Common myeloid progenitor, CD34-positive (primary cell): ENCODE measurements at regions not wholly inside any gene's neighbourhood (a gene's known extent, or its start where the extent isn't known, plus 50 kb on each side); places are given as distances from the start of the nearest gene placed in this dataset.

ENCODE experiments used
- CTCF ChIA-PET: fragments of 350-600 bp; sonication (Branson Sonifier 250); formaldehyde crosslinking; loops from one replicate; lab custom pipeline; 2021; ENCODE audit warnings: antibody characterized with exemption; lab: Charles Lee
- POLR2A ChIA-PET: fragments of 350-600 bp; sonication (Branson Sonifier 250); formaldehyde crosslinking; loops from one replicate; lab custom pipeline; 2021; ENCODE audit warnings: antibody characterized with exemption; lab: Charles Lee
- DNase-seq, 3 donors: peaks; one replicate each; pipeline versions ENCODE4 v3.0.0 to v3.0.0-alpha.2; 2013
- H3K27ac ChIP-seq, 2 experiments: 1 replicate in 1 of 2; 2 replicates in 1 of 2; pipeline ENCODE4 v1.7.0; 2013; ENCODE audit warnings: inconsistent platforms in 2 of 2, low read length in 2 of 2, mild to moderate bottlenecking in 2 of 2, low read depth in 1 of 2, moderate library complexity in 1 of 2; ENCODE audit not compliant: severe bottlenecking in 2 of 2, insufficient read depth in 1 of 2, poor library complexity in 1 of 2
- H3K27me3 ChIP-seq, 5 experiments: replicated peaks in 2 of 5; 1 replicate in 3 of 5; 2 replicates in 2 of 5; pipeline versions ENCODE4 v1.6.1 to v1.7.0; 2013; ENCODE audit warnings: low read length in 4 of 5, mild to moderate bottlenecking in 2 of 5, moderate library complexity in 2 of 5, inconsistent platforms in 1 of 5; ENCODE audit not compliant: insufficient read depth in 5 of 5, control insufficient read depth in 4 of 5
- H3K36me3 ChIP-seq, 4 experiments: 1 replicate in 2 of 4; 2 replicates in 2 of 4; pipeline versions ENCODE4 v1.6.1 to v1.7.0; 2013; ENCODE audit warnings: low read length in 3 of 4, control low read depth in 1 of 4, mild to moderate bottlenecking in 1 of 4; ENCODE audit not compliant: control insufficient read depth in 4 of 4, insufficient read depth in 4 of 4
- H3K4me1 ChIP-seq, 4 experiments: 1 replicate in 3 of 4; 2 replicates in 1 of 4; pipeline versions ENCODE4 v1.6.1 to v1.7.1; 2013; ENCODE audit warnings: low read length in 3 of 4, mild to moderate bottlenecking in 3 of 4, control low read depth in 1 of 4, inconsistent platforms in 1 of 4, moderate library complexity in 1 of 4; ENCODE audit not compliant: control insufficient read depth in 4 of 4, insufficient read depth in 4 of 4; ENCODE audit errors: control extremely low read depth in 1 of 4
- H3K4me3 ChIP-seq, 7 experiments: 1 replicate in 4 of 7; 2 replicates in 3 of 7; pipeline versions ENCODE4 v1.5.1 to v1.7.0; 2013; ENCODE audit warnings: mild to moderate bottlenecking in 7 of 7, low read length in 6 of 7, moderate library complexity in 6 of 7, inconsistent platforms in 2 of 7, low read depth in 2 of 7, control low read depth in 1 of 7; ENCODE audit not compliant: insufficient read depth in 4 of 7, control insufficient read depth in 1 of 7; ENCODE audit errors: extremely low read depth in 1 of 7
- H3K9me3 ChIP-seq, 5 experiments: 1 replicate in 4 of 5; 2 replicates in 1 of 5; pipeline versions ENCODE4 v1.6.1 to v1.7.1; 2013; ENCODE audit warnings: low read length in 4 of 5, mild to moderate bottlenecking in 2 of 5, inconsistent platforms in 1 of 5, low read depth in 1 of 5, moderate library complexity in 1 of 5; ENCODE audit not compliant: control insufficient read depth in 4 of 5, insufficient read depth in 2 of 5; ENCODE audit errors: control extremely low read depth in 1 of 5
- WGBS: methylation state at CpG from one replicate; pipeline ENCODE4 v1.1.5; 2013; ENCODE audit not compliant: insufficient coverage; 5-methylcytosine and 5-hydroxymethylcytosine counted together

- ChIA-PET POLR2A (no interaction called here), CTCF (no interaction called here)
- H3K36me3 ChIP-seq: no peaks in the 10 kb centered on the region
- H3K27ac ChIP-seq: no peak overlapping the region
- DNase-seq: no peak
- peaks cover 0 to 16% (median 9%) of the 10 kb centered on the region in 4 experiments for H3K4me1 ChIP-seq
- WGBS: 95% methylated on average over 6 of the region's 8 CpGs
- no peaks in the 10 kb centered on the region for H3K9me3 ChIP-seq
- H3K4me3 ChIP-seq: no peak overlapping the region
- H3K27me3 ChIP-seq: no peaks in the 10 kb centered on the region
Measured at GRCh38 chr17:33976831-33977230, 278.3 kb upstream of the CCL2 start.

GRCh38 chr17:33977729-33978514, 277.2 kb upstream of the CCL2 start:
- no peak overlapping the region for H3K4me3 ChIP-seq
- POLR2A ChIA-PET: no interaction called here
- no peak overlapping the region for H3K27ac ChIP-seq
- peaks cover 0 to 20% (median 12%) of the 10 kb centered on the region in 4 experiments for H3K4me1 ChIP-seq
- no peaks in the 10 kb centered on the region for H3K36me3 ChIP-seq
- no peaks in the 10 kb centered on the region for H3K27me3 ChIP-seq
- DNase-seq: no peak
- WGBS: 98% methylated on average over 10 of the region's 10 CpGs
- no peaks in the 10 kb centered on the region for H3K9me3 ChIP-seq
- CTCF ChIA-PET: no interaction called here

DNA sequence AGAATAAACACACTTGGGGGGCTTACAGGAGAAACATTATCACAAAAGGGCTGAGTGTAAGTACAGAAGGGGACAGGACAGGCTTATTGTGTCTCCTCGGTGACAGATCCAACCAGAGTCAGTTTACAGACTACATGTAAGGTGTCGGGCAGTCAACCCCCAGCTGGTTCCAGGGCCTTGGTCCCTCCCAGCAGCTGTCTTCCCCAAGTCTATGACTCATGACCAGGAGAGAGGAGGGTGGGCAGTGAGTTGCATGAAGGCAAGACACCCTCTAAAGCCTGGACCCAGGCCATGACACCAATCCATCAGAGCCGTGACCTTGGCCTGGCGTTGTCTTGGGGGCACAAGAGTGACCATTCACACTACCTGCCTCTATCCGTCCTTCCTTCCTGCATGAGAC, 276.2 kb upstream of the CCL2 start:
- peaks cover 0 to 19% (median 10%) of the 10 kb centered on the region in 4 experiments for H3K4me1 ChIP-seq
- no peak overlapping the region for H3K4me3 ChIP-seq
- H3K27me3 ChIP-seq: no peaks in the 10 kb centered on the region
- 100% methylated on average over 4 of the region's 5 CpGs for WGBS
- H3K36me3 ChIP-seq: no peaks in the 10 kb centered on the region
- no peak for DNase-seq
- no peaks in the 10 kb centered on the region for H3K9me3 ChIP-seq
- ChIA-PET POLR2A (no interaction called here), CTCF (no interaction called here)
- H3K27ac ChIP-seq: no peak overlapping the region

DNA sequence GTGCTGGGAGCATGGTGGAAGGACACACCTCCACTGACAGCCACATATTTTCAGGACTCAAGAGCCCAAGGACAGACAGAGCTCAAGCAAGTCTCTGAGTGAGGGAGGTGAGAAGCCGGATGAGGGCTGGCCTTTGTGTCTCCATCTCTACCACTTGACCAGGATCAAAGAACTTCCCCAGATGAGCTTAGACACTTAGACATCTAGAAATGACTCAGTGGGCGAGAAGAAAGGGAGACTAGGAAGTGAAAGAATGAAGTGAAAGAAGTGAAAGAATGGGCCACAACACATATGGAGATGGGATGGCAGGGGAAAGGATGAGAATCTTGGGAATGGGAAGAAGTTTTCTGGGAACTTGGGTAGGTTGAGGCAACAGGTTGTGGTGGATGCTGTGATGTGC, 274.9 kb upstream of the CCL2 start:
- Histone ChIP-seq H3K27me3 (no peaks in the 10 kb centered on the region), H3K4me3 (no peak overlapping the region), H3K27ac (no peak overlapping the region), H3K36me3 (no peaks in the 10 kb centered on the region), H3K9me3 (no peaks in the 10 kb centered on the region), H3K4me1 (peaks cover 0 to 20% (median 10%) of the 10 kb centered on the region in 4 experiments)
- POLR2A ChIA-PET: no interaction called here
- CTCF ChIA-PET: no interaction called here
- no CpG with 5 or more reads among the region's 2 CpGs for WGBS
- no peak for DNase-seq

- CTCF ChIA-PET: interaction anchor here (0.9 to 2.2 kb wide), 6 partner anchors 9 to 183 kb away, joined by 3 to 6 read pairs (median 4); no protein-coding TSS in a partner anchor
- Histone ChIP-seq H3K36me3 (no peaks in the 10 kb centered on the region), H3K27ac (no peak overlapping the region), H3K4me3 (peak overlapping the region in 1 of 7 experiments; percentile 29), H3K27me3 (no peaks in the 10 kb centered on the region), H3K9me3 (no peaks in the 10 kb centered on the region), H3K4me1 (peaks cover 0 to 20% (median 13%) of the 10 kb centered on the region in 4 experiments)
- WGBS: 61% methylated on average over 6 of the region's 6 CpGs
- POLR2A ChIA-PET: no interaction called here
- DNase-seq: peak; percentile 51 to 72 (median 62)
Measured at GRCh38 chr17:33981711-33982601, 273.1 kb upstream of the CCL2 start.

DNA sequence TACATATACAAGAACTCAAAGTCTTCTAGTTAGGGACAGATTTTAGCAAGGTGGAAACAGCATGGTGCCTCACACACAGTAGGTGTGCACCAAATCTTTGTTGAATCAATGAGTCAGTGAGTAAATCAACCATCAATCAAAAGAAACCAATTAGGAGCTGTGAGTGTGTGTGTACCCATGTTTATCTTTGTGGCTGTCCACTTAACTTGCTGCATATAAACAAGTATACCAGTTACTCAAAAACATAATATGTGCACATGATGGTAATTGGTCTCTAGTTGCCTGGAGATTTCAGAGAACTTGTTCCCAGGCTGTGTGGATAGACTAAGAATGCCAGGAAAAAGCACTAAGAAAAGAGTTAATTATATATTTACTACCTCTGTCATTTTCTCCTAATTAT, 272.2 kb upstream of the CCL2 start:
- no peaks in the 10 kb centered on the region for H3K27me3 ChIP-seq
- DNase-seq: no peak
- H3K4me1 ChIP-seq: peaks cover 0 to 20% (median 13%) of the 10 kb centered on the region in 4 experiments
- H3K4me3 ChIP-seq: no peak overlapping the region
- ChIA-PET CTCF (interaction anchor here (0.9 to 2.2 kb wide), 3 partner anchors 10 to 107 kb away, joined by 3 to 6 read pairs (median 4); no protein-coding TSS in a partner anchor), POLR2A (no interaction called here)
- H3K36me3 ChIP-seq: no peaks in the 10 kb centered on the region
- no peak overlapping the region for H3K27ac ChIP-seq
- H3K9me3 ChIP-seq: no peaks in the 10 kb centered on the region
